LNCAP (cell line): ENCODE measurements at regions not wholly inside any gene's neighbourhood (a gene's known extent, or its start where the extent isn't known, plus 50 kb on each side); places are given as distances from the start of the nearest gene placed in this dataset.

Experiments used
- TF ChIP-seq, protein P1 (sequence below): fragments of 450-650 bp; IDR thresholded peaks from 2 replicates; pipeline ENCODE4 v1.5.1; 2017; ENCODE audit warnings: mild to moderate bottlenecking

DNA sequence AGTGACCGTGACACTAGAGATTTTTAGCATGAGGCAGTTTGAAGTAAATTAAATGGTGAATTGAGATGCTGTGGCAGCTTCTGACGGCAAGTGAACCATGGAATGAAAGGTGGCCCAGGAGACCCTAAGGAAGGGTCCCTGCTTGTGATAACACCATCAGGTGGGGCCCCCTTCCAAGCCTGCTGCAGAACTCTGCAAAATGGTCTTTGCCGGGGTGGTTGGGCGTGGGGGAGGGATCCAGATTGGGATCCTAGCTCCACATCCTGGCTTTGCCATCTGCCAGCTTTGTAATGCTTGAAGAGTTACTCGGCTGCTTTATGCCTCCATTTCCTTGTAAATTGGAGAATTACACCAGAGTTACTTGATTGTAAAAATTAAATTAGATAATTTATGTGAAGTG is 222.6 kb upstream of the NFE2L3 start:
- TF ChIP-seq, protein P1, sequence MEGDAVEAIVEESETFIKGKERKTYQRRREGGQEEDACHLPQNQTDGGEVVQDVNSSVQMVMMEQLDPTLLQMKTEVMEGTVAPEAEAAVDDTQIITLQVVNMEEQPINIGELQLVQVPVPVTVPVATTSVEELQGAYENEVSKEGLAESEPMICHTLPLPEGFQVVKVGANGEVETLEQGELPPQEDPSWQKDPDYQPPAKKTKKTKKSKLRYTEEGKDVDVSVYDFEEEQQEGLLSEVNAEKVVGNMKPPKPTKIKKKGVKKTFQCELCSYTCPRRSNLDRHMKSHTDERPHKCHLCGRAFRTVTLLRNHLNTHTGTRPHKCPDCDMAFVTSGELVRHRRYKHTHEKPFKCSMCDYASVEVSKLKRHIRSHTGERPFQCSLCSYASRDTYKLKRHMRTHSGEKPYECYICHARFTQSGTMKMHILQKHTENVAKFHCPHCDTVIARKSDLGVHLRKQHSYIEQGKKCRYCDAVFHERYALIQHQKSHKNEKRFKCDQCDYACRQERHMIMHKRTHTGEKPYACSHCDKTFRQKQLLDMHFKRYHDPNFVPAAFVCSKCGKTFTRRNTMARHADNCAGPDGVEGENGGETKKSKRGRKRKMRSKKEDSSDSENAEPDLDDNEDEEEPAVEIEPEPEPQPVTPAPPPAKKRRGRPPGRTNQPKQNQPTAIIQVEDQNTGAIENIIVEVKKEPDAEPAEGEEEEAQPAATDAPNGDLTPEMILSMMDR: no peak

DNA sequence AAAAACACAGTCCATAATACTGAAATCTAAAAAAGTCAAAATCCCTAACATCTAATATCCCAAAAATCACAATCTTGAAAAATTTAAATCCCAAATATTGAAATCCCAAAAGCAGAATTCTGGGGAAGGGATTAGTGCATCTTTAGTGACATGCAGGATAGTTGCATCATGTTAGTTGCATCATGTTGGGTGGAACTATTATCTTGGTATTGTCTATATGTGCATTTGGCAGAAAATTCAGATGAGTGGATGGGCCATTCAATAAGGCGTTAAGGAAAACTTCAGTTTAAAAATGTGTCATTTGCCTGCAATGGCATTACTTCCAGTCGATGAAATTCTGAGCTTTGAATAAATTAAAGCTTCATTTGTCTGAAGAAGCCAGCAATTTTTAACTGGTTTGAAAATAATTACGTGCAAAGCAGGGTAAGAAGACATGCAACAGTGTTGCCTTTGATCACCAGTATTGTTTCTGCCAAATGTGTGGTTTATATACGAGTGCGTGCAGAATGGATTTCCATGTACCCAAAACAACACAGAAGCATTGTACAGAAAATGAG is 221.4 kb upstream of the NFE2L3 start:
- TF ChIP-seq, protein P1: no peak

DNA sequence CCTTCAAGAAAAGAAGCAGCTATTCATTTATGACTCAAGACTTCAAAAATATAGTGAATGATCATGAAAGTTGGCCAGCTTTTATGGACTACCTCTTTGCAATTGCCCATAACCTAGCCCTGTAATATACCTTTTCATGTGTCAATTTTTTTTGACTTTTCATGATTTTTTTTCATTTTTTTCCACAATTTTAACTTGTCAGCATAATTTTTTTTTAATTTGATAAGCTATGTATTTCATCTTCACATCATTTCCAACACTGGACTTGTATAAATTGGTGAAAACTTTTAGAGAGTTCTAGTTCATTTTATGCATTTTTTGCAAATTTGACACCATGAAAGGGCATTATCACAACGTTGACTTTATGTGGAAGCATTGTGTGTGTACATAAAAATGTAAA is 220.8 kb upstream of the NFE2L3 start:
- TF ChIP-seq, protein P1: no peak

DNA sequence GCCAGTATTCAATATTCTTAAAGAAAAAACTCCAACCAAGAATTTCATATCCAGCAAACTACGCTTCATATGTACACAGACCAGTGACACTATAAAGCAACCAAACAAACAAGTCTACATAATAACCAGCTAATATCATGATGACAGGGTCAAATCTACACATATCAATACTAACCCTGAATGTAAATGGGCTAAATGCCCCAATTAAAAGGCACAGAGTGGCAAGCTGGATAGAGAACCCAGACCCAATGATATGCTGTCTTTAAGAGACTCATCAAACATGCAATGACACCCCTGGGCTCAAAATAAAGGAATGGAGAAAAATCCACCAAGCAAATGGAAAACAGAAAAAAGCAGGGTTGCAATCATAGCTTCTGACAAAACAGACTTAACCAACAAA is 218.1 kb upstream of the NFE2L3 start:
- TF ChIP-seq, protein P1: no peak

DNA sequence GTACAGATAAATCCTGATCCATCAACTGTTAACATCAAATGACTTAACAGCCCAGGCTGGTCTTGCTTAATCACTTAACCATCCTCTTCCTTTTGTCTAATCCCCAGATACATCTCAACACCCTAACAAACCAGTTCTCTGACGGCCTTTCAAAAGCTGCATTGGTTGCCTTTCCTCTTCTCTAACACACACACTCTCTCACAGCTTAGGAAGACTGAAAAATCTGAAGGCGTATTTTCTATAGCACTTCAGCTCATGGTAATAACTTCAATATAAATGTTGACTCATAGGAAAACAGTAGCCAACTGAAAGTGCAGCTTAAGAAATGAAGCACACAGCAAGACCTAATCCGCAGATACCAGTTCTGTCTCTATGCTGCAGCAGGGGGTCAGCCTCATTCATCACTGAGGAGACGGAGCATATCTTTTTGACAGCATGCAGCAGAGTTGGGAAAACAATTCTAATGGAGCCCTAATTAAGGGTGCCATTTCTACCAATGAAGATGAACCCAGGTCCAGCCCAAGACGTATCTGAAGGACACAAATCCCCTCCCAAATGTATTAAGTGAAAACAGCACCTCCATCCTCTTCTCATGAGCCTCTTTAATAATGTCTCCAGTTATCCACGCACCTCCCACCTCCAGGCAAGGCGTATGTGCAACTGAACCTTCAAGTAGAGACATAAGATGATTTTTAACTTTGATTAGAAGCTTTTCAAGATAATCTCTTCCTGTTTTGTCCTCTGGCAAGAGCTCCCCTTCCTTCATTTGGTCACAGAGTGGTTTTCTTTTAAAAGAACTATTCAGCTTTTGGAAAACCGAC is 211.7 kb upstream of the NFE2L3 start:
- TF ChIP-seq, protein P1: no peak

DNA sequence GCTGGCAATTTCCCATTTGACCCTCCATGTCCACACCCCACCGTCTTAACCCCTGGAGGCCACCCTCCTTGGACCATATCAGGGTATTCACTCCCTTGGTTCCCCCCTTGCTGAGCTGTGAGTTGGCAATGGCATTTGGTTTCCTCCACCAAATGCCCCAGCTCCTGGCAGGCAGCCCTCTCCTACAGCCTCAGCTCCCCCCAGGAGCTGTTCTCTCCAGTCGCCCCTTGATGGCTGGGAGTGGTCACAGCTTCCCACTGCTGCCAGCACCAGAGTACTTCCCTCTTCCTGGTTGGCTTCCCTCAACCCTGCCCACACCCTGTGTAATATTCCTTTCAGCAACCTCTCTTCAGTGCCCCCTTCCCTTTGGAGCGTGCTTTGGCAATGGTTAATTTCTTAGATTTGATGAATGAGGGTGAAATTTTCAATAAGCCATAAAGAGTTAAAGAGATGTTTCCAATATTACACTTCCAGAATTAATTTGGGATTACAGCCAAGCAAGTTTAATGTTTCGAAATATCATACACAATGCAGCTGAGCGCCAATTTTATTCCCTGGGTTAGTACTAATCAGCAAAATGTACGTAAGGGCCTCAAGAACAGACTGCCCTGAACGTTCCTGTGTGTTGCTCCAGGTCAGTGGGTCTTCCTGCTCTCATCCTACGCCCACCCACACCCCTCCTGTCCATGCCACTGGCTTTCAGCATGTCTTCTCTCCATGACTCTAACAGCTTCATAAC is 207.1 kb upstream of the NFE2L3 start:
- TF ChIP-seq, protein P1: no peak

DNA sequence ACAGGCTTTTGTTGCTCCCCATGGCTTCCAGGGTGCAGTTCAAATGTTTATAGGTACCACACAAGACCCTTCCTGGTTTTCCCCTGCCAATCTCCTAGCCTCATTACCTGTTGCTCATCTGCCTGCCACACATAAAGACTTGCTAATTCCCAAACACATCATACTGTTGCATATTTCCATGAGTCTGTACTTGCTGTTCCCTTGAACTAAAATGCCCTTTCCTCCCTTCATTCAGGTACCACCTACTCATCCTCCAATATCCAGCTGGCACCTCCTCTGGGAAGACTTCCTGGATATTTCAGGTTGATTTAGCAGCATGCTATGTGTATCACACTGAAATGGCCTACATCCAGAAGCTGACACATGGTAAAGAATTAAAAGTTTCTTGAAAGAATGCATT is 206.4 kb upstream of the NFE2L3 start:
- TF ChIP-seq, protein P1: no peak
